ENCODE measurements at regions not wholly inside any gene's neighbourhood (a gene's known extent, or its start where the extent isn't known, plus 50 kb on each side); places are given as distances from the start of the nearest gene placed in this dataset.

DNA sequence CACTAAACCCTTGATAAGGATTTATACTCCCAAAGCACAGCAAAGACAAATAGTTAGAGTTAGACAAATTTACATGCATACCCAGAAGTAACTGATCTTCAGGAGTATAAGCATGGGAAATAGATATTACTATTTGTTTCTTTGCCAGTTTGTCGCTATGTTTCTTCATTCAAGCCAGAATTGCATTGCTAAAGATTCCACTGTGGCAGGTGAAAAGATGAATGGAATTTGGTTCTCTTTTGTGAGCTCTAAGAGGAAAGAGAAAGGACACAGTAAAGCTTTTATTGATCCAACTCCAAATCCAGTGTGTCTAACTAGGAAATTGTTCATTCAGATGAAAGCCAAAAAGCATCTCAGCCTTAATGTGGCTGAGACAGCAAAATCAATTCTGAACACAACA, 292.3 kb upstream of the SPRY2 start:
- whole genome bisulfite sequencing = 83% methylated on average over 1 of the region's 1 CpG
- Histone ChIP-seq H3K27ac (ENCODE audit: low read depth in 1 of 2, low read length in 2 of 2) (no peak overlapping the region), H3K4me3 (ENCODE audit: low read depth in 1 of 3, low read length in 3 of 3) (no peak overlapping the region), H3K4me1 (ENCODE audit: control insufficient read depth in 4 of 4, insufficient read depth in 4 of 4, low read length in 3 of 4) (no peaks in the 10 kb centered on the region), H3K9me3 (ENCODE audit: control insufficient read depth in 4 of 4, low read length in 3 of 4) (no peaks in the 10 kb centered on the region), H3K27me3 (ENCODE audit: control insufficient read depth in 4 of 4, insufficient read depth in 4 of 4, low read length in 3 of 4) (no peaks in the 10 kb centered on the region), H3K9ac (ENCODE audit: low read depth in 1 of 2, low read length in 2 of 2) (no peak overlapping the region), H3K36me3 (ENCODE audit: control insufficient read depth in 4 of 4, insufficient read depth in 3 of 4, low read depth in 1 of 4, low read length in 3 of 4) (no peaks in the 10 kb centered on the region)
- no peak for TF ChIP-seq YY1 (IDR thresholded peaks at IDR 0.05)
- TF ChIP-seq, protein P1, sequence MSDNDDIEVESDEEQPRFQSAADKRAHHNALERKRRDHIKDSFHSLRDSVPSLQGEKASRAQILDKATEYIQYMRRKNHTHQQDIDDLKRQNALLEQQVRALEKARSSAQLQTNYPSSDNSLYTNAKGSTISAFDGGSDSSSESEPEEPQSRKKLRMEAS (IDR thresholded peaks at IDR 0.05) = no peak
- TF ChIP-seq HNF4A (conservative IDR thresholded peaks at IDR 0.05) = no peak
- TF ChIP-seq NR2F2 (IDR thresholded peaks at IDR 0.05) = no peak
- TF ChIP-seq RAD21 (IDR thresholded peaks at IDR 0.05) = no peak
- no peak for TF ChIP-seq JUND (IDR thresholded peaks at IDR 0.05)
- no peak for TF ChIP-seq TAF1 (conservative IDR thresholded peaks at IDR 0.05)
- no peak for TF ChIP-seq ATF3 (IDR thresholded peaks at IDR 0.05)
- no peak for TF ChIP-seq FOXA1 (IDR thresholded peaks at IDR 0.05)
- TF ChIP-seq FOXA2 (IDR thresholded peaks at IDR 0.05) = no peak
- no peak for TF ChIP-seq ZBTB33 (IDR thresholded peaks at IDR 0.05)
- TF ChIP-seq HNF4G (IDR thresholded peaks at IDR 0.05) = no peak
- TF ChIP-seq SP1 (IDR thresholded peaks at IDR 0.05) = no peak
- TF ChIP-seq GABPA (IDR thresholded peaks at IDR 0.05 in 1 of 2, conservative IDR thresholded peaks at IDR 0.05 in 1 of 2) = no peak
- no peak for TF ChIP-seq CTCF (IDR thresholded peaks at IDR 0.05; ENCODE audit: low read depth, low read length, missing input control)
- no peak for TF ChIP-seq EGR1 (IDR thresholded peaks at IDR 0.05; ENCODE audit: low read depth in 2 of 2)
- no peak for TF ChIP-seq REST (IDR thresholded peaks at IDR 0.05)
- TF ChIP-seq RXRA (IDR thresholded peaks at IDR 0.05) = no peak
- no peak for DNase-seq (ENCODE audit: low spot score)
